ENCODE measurements at regions not wholly inside any gene's neighbourhood (a gene's known extent, or its start where the extent isn't known, plus 50 kb on each side); places are given as distances from the start of the nearest gene placed in this dataset.

DNA sequence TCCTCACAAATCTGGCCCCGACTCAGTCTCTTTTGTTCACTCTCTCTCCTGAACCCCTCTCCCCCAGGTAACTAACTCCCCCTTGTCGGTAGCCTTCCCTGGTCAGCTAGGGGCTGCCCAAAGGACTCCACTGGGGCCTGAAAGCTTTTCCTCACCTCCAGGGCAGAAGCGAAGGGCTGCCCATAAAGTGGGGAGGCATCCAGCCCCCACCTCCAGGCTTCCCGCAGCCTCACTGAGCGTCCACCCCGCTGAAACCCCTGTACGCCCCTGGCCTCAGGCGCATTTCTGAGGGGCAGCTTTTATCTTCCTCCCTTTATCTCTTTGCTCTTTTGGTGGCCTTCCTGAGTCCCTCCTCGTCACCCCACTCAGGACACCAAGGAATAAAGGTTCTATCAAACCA lies 249.3 kb downstream of the CYP26B1 start:
- no peaks in the 10 kb centered on the region for H3K36me3 Mint-ChIP-seq (ENCODE audit: low read depth)
- DNase-seq = no peak
- H3K9me3 Mint-ChIP-seq = no peaks in the 10 kb centered on the region
- H3K4me3 Mint-ChIP-seq = no peak overlapping the region
- H3K27ac Mint-ChIP-seq = no peak overlapping the region
- H3K27me3 Mint-ChIP-seq = peaks cover 8% of the 10 kb centered on the region
- H3K4me1 Mint-ChIP-seq (ENCODE audit: low read depth) = no peaks in the 10 kb centered on the region

DNA sequence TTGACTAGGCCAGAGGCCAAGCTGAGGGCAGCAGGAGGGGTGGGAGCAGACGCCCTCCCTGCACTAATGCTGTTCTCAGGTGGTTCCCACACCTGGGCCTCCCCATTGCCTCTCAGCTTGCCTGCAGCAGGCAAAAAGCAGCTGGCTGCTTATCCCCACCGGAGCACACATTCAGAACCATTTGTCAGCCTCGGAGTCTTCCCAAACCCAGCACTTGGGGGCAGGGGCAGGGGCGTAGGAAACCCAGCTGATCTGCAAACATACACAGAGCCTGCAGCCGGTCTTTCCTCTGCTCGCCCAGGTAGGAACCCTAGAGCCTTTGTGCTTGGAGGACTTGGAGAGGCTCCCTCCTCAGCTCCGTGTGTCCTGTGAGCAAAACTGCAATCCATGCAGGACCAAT lies 249.8 kb downstream of the CYP26B1 start:
- no peak overlapping the region for H3K27ac Mint-ChIP-seq
- H3K4me1 Mint-ChIP-seq (ENCODE audit: low read depth) = no peaks in the 10 kb centered on the region
- H3K36me3 Mint-ChIP-seq (ENCODE audit: low read depth) = no peaks in the 10 kb centered on the region
- DNase-seq = no peak
- peaks cover 14% of the 10 kb centered on the region for H3K27me3 Mint-ChIP-seq
- H3K4me3 Mint-ChIP-seq = no peak overlapping the region
- H3K9me3 Mint-ChIP-seq = no peaks in the 10 kb centered on the region

DNA sequence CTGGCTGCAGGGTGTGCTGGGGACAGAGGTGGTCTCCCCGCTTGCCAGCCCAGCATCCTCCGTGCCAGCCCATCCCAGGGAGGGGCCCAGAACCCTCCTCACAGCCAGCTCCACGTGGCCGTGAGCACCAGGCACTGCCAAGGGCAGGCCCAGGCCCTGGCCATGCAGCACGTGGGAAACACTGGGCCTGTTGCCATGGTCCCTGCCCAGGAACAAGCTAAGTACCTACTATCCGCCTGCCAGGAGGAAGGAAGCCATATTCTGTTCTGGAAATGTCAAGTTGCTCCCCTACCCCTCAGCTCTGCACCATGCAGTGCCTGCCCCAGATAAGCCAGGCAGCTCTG lies 250.6 kb downstream of the CYP26B1 start:
- no peaks in the 10 kb centered on the region for H3K9me3 Mint-ChIP-seq
- peaks cover 12% of the 10 kb centered on the region for H3K27me3 Mint-ChIP-seq
- H3K4me3 Mint-ChIP-seq = no peak overlapping the region
- DNase-seq = no peak
- no peaks in the 10 kb centered on the region for H3K4me1 Mint-ChIP-seq (ENCODE audit: low read depth)
- no peak overlapping the region for H3K27ac Mint-ChIP-seq
- no peaks in the 10 kb centered on the region for H3K36me3 Mint-ChIP-seq (ENCODE audit: low read depth)

DNA sequence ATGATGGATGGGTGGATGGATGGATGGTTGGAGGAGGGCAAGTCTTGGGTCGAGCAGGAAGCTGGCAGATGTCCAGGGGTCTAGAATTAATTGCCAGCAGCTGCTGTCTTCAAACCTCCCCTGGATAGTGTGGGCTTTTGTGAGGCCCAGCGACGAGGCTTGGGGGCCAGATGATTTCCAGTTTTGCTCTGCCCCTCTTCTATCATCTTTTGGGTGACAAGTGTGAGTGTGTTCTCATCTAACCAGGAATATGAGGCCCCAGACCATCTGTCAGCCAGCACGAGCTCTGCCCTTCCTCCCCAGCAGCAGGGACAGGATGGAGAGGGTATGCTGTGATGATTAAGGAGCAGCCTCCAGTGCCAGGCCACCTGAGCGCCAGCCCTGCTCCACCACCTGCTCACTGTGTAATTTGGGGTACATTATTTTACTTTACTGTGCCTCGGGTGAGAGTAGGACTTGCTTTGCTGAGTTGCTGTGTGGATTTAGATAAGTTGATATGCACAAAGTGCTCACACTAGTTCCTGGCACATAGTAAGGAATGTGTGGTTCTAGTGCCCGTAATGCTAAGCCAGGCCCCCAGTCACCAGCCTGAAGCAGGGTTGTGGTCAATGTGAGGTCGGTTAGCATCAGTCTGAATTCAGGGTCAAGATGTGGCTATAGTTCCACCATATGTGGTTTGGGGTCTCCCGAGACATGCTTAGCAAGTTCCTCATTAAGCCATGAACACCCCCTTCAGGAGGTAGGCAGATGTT lies 251.1 kb downstream of the CYP26B1 start:
- H3K27ac Mint-ChIP-seq = no peak overlapping the region
- H3K4me1 Mint-ChIP-seq (ENCODE audit: low read depth) = no peaks in the 10 kb centered on the region
- no peak for DNase-seq
- no peak overlapping the region for H3K4me3 Mint-ChIP-seq
- no peaks in the 10 kb centered on the region for H3K36me3 Mint-ChIP-seq (ENCODE audit: low read depth)
- H3K9me3 Mint-ChIP-seq = no peaks in the 10 kb centered on the region
- peaks cover 10% of the 10 kb centered on the region for H3K27me3 Mint-ChIP-seq

DNA sequence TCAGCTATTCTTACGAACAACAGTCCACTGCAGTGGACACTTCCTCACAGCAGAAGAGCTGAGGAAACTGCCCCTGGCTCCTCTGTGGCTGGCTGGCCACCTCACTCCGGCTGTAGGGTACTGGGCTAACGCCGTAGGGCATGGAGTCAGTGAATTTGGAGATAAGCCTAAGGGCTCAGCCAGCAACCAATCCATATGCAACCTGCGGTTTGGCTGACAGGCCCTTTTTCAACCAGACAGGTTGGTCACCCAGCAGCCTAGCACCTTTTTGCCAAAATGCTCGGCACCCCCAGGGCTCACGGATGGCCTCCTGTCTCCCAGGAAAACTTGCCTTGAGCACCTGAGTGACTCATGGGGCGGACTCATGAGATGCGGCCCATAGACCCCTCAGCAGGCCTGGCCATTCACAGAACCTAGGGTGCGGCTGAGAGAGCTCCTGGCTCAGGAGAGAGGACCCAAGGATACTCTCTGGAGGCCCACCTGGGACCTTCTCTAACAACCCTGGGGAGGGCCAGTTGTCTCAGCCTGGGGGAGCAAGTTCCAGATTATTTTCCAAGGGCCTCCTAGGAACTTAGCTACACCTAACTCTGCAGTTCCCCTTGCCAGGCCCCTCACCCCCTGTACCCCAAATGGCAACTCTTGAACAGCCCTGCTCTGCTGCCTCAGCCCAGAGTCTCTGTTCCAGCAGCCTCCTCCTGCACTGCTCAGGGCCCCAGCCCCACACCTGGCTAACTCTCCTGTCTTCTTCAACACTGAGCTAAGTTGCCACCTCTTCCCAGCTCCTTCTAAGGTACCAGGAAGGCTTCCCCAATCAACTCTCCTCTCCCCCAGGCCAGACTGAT lies 252.1 kb downstream of the CYP26B1 start:
- H3K4me1 Mint-ChIP-seq (ENCODE audit: low read depth) = no peaks in the 10 kb centered on the region
- H3K9me3 Mint-ChIP-seq = no peaks in the 10 kb centered on the region
- H3K27me3 Mint-ChIP-seq = peaks cover 10% of the 10 kb centered on the region
- DNase-seq = no peak
- no peaks in the 10 kb centered on the region for H3K36me3 Mint-ChIP-seq (ENCODE audit: low read depth)
- no peak overlapping the region for H3K4me3 Mint-ChIP-seq
- H3K27ac Mint-ChIP-seq = no peak overlapping the region

DNA sequence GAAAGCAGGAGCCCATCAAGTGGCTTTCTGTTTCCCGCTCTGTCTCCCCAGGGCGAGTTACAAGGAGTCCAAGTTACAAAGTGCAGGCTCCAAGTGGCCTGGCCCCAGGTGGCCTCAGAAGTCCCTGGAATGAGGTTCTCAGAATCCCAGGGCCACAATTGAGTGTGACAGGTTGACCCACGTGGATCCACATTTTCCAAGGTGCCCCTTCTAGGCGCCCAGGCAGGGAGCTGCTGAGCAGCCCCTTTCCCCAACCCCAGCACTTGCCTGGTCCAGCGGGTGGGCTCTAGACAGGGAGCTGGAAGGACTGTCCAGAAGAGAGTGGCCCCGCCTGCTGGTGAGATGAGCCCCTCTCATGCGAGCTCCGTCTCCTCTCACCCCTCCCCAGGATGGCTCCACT lies 253.4 kb downstream of the CYP26B1 start:
- Mint-ChIP-seq H3K36me3 (ENCODE audit: low read depth) (no peaks in the 10 kb centered on the region), H3K4me3 (no peak overlapping the region), H3K27me3 (peaks cover 10% of the 10 kb centered on the region), H3K4me1 (ENCODE audit: low read depth) (no peaks in the 10 kb centered on the region), H3K27ac (no peak overlapping the region), H3K9me3 (no peaks in the 10 kb centered on the region)
- DNase-seq = no peak

DNA sequence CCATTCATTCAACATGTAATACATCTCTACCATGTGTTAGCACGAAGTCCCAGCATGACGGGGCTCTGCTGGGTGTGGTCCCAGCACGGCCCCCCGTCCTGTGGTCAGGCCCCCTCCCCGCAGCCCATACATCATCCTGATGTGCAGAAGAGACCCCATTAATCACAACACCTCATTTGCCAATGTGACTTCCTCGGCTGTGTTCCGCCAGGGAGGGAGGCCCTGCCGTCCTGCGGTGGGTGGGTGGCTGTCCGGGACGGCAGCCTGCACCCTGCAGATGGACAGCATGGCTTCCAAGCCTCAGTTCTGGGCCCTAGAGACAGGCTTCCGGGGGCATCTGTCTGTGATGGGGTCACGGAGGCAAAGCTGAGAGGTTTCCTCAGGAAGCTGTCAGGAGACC lies 254.0 kb downstream of the CYP26B1 start:
- Mint-ChIP-seq H3K36me3 (ENCODE audit: low read depth) (no peaks in the 10 kb centered on the region), H3K27ac (no peak overlapping the region), H3K27me3 (peaks cover 10% of the 10 kb centered on the region), H3K4me1 (ENCODE audit: low read depth) (no peaks in the 10 kb centered on the region), H3K4me3 (no peak overlapping the region), H3K9me3 (no peaks in the 10 kb centered on the region)
- no peak for DNase-seq

DNA sequence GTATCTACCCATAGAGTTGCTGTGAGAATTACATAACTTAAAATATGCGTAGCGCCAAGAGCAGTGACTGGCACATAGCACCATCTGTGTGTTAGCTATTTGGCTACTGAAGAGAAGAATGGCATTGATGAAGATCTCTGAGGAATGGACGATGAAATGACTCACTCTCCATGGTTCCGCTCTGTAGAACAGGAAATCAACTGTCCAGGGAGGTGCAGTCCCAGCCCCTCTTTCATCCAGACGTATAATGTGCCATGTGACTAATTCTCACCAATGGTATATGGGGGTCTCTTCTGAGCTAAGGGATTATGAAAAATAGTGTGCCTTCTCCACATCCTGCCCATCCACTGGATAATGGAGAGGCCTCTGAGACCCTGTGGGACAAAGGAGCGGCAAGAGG lies 254.8 kb downstream of the CYP26B1 start:
- no peaks in the 10 kb centered on the region for H3K9me3 Mint-ChIP-seq
- H3K4me1 Mint-ChIP-seq (ENCODE audit: low read depth) = no peaks in the 10 kb centered on the region
- H3K27me3 Mint-ChIP-seq = peaks cover 14% of the 10 kb centered on the region
- no peak for DNase-seq
- H3K36me3 Mint-ChIP-seq (ENCODE audit: low read depth) = no peaks in the 10 kb centered on the region
- no peak overlapping the region for H3K27ac Mint-ChIP-seq
- no peak overlapping the region for H3K4me3 Mint-ChIP-seq

DNA sequence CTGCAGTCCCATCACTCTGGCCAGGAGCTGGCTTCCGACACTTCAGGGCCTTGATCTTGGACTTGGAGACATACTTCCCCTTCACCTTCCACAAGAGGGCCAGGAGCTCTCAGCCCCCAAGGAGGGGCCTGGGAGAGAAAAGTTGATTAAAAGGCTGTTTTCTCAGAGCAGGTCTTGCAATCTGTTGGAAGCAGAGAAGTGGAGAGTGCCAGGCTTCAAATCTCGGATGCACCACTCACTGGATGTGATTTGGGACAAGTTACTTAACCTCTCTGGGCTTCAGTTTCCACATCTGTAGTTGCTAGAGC lies 255.3 kb downstream of the CYP26B1 start:
- Mint-ChIP-seq H3K27me3 (peaks cover 14% of the 10 kb centered on the region), H3K27ac (no peak overlapping the region), H3K9me3 (no peaks in the 10 kb centered on the region), H3K4me3 (no peak overlapping the region), H3K4me1 (ENCODE audit: low read depth) (no peaks in the 10 kb centered on the region), H3K36me3 (ENCODE audit: low read depth) (no peaks in the 10 kb centered on the region)
- DNase-seq = no peak

DNA sequence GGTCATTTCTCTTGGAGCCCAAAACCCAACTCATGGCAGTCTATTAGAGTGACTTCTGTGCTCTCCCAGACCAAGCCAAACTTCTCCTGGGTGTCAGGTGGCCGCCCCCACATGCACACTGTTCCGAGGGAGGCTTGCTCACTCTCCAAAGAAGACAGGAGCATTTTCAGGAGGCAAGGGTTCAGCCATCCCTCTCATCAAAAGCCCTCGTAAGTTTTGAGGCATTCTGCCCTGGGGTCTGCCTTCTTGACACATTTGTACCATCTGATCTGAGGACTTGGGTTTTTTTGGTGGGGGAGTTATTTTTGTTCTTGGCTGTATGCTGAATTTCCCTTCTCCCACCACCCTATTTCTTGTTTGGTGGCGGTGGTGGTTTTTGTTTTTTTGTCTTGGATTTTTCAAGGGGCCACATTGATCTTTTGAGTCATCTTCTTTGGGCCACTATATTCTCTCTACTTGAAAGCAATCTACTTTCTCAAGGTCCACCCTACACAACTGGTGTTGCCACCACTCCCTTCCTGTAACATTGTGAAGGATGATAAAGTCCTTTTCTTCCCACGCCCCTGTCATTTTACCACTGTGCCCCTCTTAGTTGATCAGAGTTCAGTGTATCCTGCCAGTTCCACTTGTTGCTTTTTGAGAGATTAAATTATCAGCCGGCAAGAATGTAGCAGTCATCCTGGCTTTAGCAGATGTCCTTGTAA lies 255.8 kb downstream of the CYP26B1 start:
- H3K27me3 Mint-ChIP-seq = peaks cover 14% of the 10 kb centered on the region
- no peak for DNase-seq
- H3K4me1 Mint-ChIP-seq (ENCODE audit: low read depth) = no peaks in the 10 kb centered on the region
- no peak overlapping the region for H3K27ac Mint-ChIP-seq
- H3K9me3 Mint-ChIP-seq = no peaks in the 10 kb centered on the region
- no peak overlapping the region for H3K4me3 Mint-ChIP-seq
- no peaks in the 10 kb centered on the region for H3K36me3 Mint-ChIP-seq (ENCODE audit: low read depth)

DNA sequence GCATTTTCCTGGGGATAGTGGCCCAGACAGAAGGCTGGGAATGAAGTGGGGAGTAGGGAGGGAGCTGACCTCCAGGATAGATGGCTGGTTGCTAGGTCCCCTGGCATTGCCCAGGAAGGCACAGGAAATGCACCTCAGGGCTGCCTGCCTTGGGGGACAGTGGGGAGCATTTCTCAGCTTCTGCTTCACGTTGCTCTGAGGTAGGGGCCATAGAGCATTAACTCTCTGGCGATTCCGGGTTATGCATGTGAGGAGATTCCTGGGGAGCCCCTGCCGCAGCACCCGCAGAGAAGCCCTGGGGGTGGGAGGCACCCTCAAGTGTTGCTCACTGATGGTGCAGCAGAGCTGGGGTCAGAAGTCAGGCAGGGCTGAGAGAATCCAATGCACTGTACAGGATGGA lies 256.5 kb downstream of the CYP26B1 start:
- no peaks in the 10 kb centered on the region for H3K4me1 Mint-ChIP-seq (ENCODE audit: low read depth)
- no peak overlapping the region for H3K27ac Mint-ChIP-seq
- no peaks in the 10 kb centered on the region for H3K9me3 Mint-ChIP-seq
- H3K4me3 Mint-ChIP-seq = no peak overlapping the region
- peaks cover 14% of the 10 kb centered on the region for H3K27me3 Mint-ChIP-seq
- no peaks in the 10 kb centered on the region for H3K36me3 Mint-ChIP-seq (ENCODE audit: low read depth)
- no peak for DNase-seq

DNA sequence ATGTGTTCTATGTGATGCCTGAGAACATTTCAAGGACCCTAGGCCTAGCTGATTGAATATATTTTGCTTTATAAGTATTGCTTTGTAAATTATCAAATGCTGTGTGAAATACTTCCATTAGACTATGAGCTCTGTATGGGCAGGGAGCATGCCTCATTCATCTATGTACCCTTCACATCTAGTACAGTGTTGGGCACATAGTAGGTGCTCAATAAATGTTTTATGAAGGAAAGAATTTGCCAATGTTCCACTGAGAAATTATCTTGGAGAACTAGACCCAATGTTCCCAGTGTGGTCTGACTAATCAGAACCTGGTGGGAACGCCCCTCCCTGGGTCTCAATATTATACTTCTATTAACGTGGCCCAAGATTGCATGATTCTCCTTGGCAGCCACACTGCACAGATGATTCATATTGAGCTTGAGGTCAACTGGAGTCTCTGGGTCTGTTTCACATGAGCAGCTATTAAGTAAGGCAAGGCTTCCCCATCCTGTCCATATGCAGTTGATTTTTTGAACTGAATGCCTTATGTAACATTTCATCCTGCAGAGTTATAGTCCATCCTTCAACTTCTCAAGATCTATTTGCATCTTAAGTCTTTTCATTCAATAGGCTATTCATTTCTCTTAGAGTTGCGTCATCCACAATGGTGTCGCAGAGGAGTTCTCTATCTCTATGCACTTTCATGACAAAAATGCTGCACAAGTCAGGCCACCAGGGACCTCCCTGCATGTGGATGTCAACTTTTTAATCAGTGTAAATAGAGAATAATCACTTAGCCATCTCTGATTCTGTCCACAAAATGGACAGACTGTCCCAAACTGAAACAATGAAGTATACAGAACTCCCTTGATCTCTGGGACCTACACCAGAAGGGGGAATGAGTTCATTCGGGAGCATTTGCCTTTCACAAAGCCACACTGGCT lies 257.6 kb downstream of the CYP26B1 start:
- peaks cover 14% of the 10 kb centered on the region for H3K27me3 Mint-ChIP-seq
- H3K4me1 Mint-ChIP-seq (ENCODE audit: low read depth) = no peaks in the 10 kb centered on the region
- no peaks in the 10 kb centered on the region for H3K9me3 Mint-ChIP-seq
- no peak for DNase-seq
- H3K36me3 Mint-ChIP-seq (ENCODE audit: low read depth) = no peaks in the 10 kb centered on the region
- H3K27ac Mint-ChIP-seq = no peak overlapping the region
- no peak overlapping the region for H3K4me3 Mint-ChIP-seq

DNA sequence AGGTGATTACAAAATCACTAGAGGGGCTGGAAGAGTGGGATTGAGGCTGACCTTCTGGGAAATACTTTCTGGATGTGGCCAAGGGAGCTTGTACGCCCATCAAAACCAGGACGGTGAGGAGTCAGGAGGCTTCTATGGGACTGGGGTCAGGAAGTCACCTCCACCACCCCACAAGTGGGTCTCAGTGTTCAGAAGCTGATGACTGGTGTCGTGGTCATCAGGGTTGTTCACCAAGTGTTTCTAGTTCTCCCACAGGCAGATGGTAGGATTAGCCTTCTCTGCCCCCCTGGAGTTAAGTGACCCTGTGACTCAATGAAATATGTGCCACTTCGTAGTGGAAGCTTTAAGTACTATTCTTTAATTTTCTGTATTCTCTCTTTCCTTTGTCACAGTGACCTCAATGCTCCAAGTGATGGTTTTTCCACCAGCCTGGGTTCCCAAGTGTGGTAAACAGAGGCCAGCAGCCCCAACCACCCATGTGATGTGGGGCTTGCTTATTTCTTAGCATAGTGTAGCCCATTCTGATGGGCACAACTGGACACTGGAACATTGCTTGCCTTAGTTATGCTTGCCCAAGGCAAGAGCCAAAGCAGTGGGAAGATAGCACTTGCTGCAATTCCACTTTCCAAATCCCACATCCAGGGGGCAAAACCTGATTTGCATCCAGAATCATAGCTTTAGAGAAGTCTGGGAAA lies 258.8 kb downstream of the CYP26B1 start:
- peaks cover 14% of the 10 kb centered on the region for H3K27me3 Mint-ChIP-seq
- no peak for DNase-seq
- no peaks in the 10 kb centered on the region for H3K36me3 Mint-ChIP-seq (ENCODE audit: low read depth)

DNA sequence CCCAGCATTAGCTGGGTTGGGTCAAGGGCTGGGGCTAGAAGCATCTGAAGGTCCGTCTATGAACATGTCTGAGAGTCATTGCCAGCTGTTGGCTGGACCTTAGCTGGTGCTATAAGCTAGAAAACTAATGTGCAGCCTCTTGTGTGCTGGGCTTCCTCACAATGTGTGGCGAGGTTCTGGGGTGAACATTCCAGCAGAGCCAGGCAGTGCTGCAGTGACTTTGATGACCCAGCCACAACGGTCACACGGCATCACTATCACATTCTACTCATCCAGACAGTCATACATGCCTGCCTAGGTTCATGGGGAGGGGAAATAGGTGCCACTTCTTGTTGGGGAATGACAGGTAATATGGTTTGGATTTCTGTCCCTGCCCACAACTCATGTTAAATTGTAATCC lies 260.5 kb downstream of the CYP26B1 start:
- H3K36me3 Mint-ChIP-seq (ENCODE audit: low read depth) = no peaks in the 10 kb centered on the region
- no peaks in the 10 kb centered on the region for H3K9me3 Mint-ChIP-seq
- H3K4me3 Mint-ChIP-seq = no peak overlapping the region
- H3K27ac Mint-ChIP-seq = no peak overlapping the region
- no peak for DNase-seq
- no peaks in the 10 kb centered on the region for H3K4me1 Mint-ChIP-seq (ENCODE audit: low read depth)
- peaks cover 4% of the 10 kb centered on the region for H3K27me3 Mint-ChIP-seq

More for the DNA sequence above, 258.8 kb downstream of the CYP26B1 start:
- no peak overlapping the region for H3K4me3 Mint-ChIP-seq
- no peaks in the 10 kb centered on the region for H3K9me3 Mint-ChIP-seq
- H3K4me1 Mint-ChIP-seq (ENCODE audit: low read depth) = no peaks in the 10 kb centered on the region
- H3K27ac Mint-ChIP-seq = no peak overlapping the region
